A549 (cell line): ENCODE measurements at regions not wholly inside any gene's neighbourhood (a gene's known extent, or its start where the extent isn't known, plus 50 kb on each side); places are given as distances from the start of the nearest gene placed in this dataset.

Source experiments
- CEBPB ChIP-seq, 2 experiments: fragments of >200 bp in 1 of 2; sonication (Bioruptor Twin) in 1 of 2; formaldehyde crosslinking in 1 of 2; IDR thresholded peaks; 2 replicates each; pipeline ENCODE4 v1.6.1; 2012 to 2016
- CTCF ChIP-seq: fragments of >200 bp; sonication (Bioruptor Twin); formaldehyde crosslinking; IDR thresholded peaks from 3 replicates; pipeline ENCODE4 v1.5.1; 2016
- ELK1 ChIP-seq: fragments of 150-350 bp; IDR thresholded peaks from 2 replicates; pipeline ENCODE4 v1.6.1; 2014; ENCODE audit warnings: low read depth, mild to moderate bottlenecking, low read length
- EP300 ChIP-seq, 2 experiments: fragments of >200 bp; sonication (Bioruptor Twin); formaldehyde crosslinking; IDR thresholded peaks; 2 replicates in 1 of 2; 3 replicates in 1 of 2; pipeline ENCODE4 v1.6.1; 2016 to 2017
- HMGXB4 ChIP-seq: fragments of 250-450 bp; sonication (Bioruptor Pico); IDR thresholded peaks from 2 replicates; pipeline ENCODE4 v1.5.0; 2021; ENCODE audit warnings: mild to moderate bottlenecking, moderate library complexity, borderline replicate concordance
- KDM1A ChIP-seq: fragments of 200-600 bp; sonication (generic); IDR thresholded peaks from 2 replicates; pipeline ENCODE4 v1.6.1; 2016; ENCODE audit warnings: low read depth, mild to moderate bottlenecking
- MYC ChIP-seq: IDR thresholded peaks from 2 replicates; pipeline ENCODE4 v1.6.1; 2012; ENCODE audit warnings: mild to moderate bottlenecking, inconsistent platforms, low read length, improper control_type of control experiment, borderline replicate concordance
- POLR2A ChIP-seq: IDR thresholded peaks from 2 replicates; pipeline ENCODE4 v1.6.1; 2012; ENCODE audit warnings: mild to moderate bottlenecking, low read length
- RARB ChIP-seq: fragments of 250-450 bp; sonication (Bioruptor Pico); IDR thresholded peaks from 2 replicates; pipeline ENCODE4 v1.8.0; 2021; ENCODE audit warnings: mild to moderate bottlenecking, moderate library complexity
- RCOR1 ChIP-seq: fragments of 150-350 bp; IDR thresholded peaks from 2 replicates; pipeline ENCODE4 v1.6.1; 2014; ENCODE audit warnings: antibody characterized with exemption, low read length, low read depth

- no peak for TF ChIP-seq HMGXB4 (CRISPR knock-in tag)
- TF ChIP-seq CTCF: no peak
- TF ChIP-seq MYC: no peak
- TF ChIP-seq RARB (CRISPR knock-in tag): no peak
- TF ChIP-seq POLR2A: no peak
- no peak for TF ChIP-seq RCOR1
- TF ChIP-seq ELK1: no peak
- TF ChIP-seq EP300 (IDR thresholded peaks at IDR 0.05): no peak
- TF ChIP-seq KDM1A: no peak
- no peak for TF ChIP-seq CEBPB (IDR thresholded peaks at IDR 0.05)
Observed at GRCh38 chr2:77938462-77938861, 416.3 kb upstream of the LRRTM4 start.
